Lung (tissue), 11 donors: ENCODE measurements at regions not wholly inside any gene's neighbourhood (a gene's known extent, or its start where the extent isn't known, plus 50 kb on each side); places are given as distances from the start of the nearest gene placed in this dataset.

ENCODE experiments used
- ATAC-seq: fragments of 200-7000 bp; cut with Tn5 transposase; one replicate; pipeline ENCODE4 v1.9.1; 2020; ENCODE audit warnings: moderate number of reproducible peaks; ENCODE audit not compliant: insufficient read depth, low FRiP score
- DNase-seq, 3 donors: peaks; one replicate each; pipeline ENCODE4 v3.0.0-alpha.2; 2013 to 2017
- H3K27ac ChIP-seq, 2 donors: one replicate each; pipeline ENCODE4 v1.5.1; 2013; ENCODE audit warnings: mild to moderate bottlenecking in 2 of 2, moderate library complexity in 2 of 2, control low read depth in 1 of 2, inconsistent platforms in 1 of 2, low read depth in 1 of 2, low read length in 1 of 2
- H3K27me3 ChIP-seq, 3 donors: one replicate each; pipeline ENCODE4 v1.5.1; 2013; ENCODE audit warnings: low read length in 2 of 3; ENCODE audit not compliant: control insufficient read depth in 3 of 3, insufficient read depth in 3 of 3
- H3K36me3 ChIP-seq, 4 donors: one replicate each; pipeline ENCODE4 v1.5.1; 2013; ENCODE audit warnings: low read length in 4 of 4, mild to moderate bottlenecking in 1 of 4, moderate library complexity in 1 of 4; ENCODE audit not compliant: control insufficient read depth in 4 of 4, insufficient read depth in 4 of 4
- H3K4me1 ChIP-seq, 5 donors: one replicate each; pipeline ENCODE4 v1.5.1; 2013; ENCODE audit warnings: low read length in 5 of 5, mild to moderate bottlenecking in 2 of 5, moderate library complexity in 1 of 5; ENCODE audit not compliant: control insufficient read depth in 5 of 5, insufficient read depth in 5 of 5
- H3K4me3 ChIP-seq: one replicate; pipeline ENCODE4 v1.5.1; 2013; ENCODE audit warnings: mild to moderate bottlenecking, control low read depth, moderate library complexity
- H3K9ac ChIP-seq, 2 donors: one replicate each; pipeline ENCODE4 v1.5.1; 2013; ENCODE audit warnings: low read length in 2 of 2, control low read depth in 1 of 2; ENCODE audit not compliant: insufficient read depth in 1 of 2
- H3K9me3 ChIP-seq, 4 donors: one replicate each; pipeline ENCODE4 v1.5.1; 2013; ENCODE audit warnings: low read length in 3 of 4, mild to moderate bottlenecking in 1 of 4, moderate library complexity in 1 of 4; ENCODE audit not compliant: control insufficient read depth in 4 of 4, insufficient read depth in 3 of 4
- CTCF ChIP-seq: IDR thresholded peaks from 2 replicates; pipeline ENCODE4 v1.5.1; 2012; ENCODE audit warnings: mild to moderate bottlenecking; ENCODE audit errors: control extremely low read depth, extremely low read depth
- WGBS, 2 donors: extraction: QIAGEN DNeasy Blood & Tissue Kit; methylation state at CpG; one replicate each; pipeline ENCODE4 v1.1.7; 2013; 5-methylcytosine and 5-hydroxymethylcytosine counted together
- donor health status: control.
- donor health status: control.
- donor health status: Bipolar disorder and iron deficiency.
- donor health status: healthy.
- donor health status: DM: yes; HTN: yes; CAD: no.

- no peak overlapping the region for H3K27ac ChIP-seq
- WGBS, 2 donors, result 97 to 100% methylated on average over 1 of the region's 1 CpG
- DNase-seq, result no peak
- no peak overlapping the region for H3K4me3 ChIP-seq
- no peak for ATAC-seq
- no peak overlapping the region for H3K9ac ChIP-seq
- no peaks in the 10 kb centered on the region for H3K36me3 ChIP-seq
- H3K27me3 ChIP-seq, result no peaks in the 10 kb centered on the region
- peaks cover 0 to 9% (median under 1%) of the 10 kb centered on the region in 4 donors for H3K9me3 ChIP-seq
- no peaks in the 10 kb centered on the region for H3K4me1 ChIP-seq
- no peak for TF ChIP-seq CTCF
These were observed 389.3 kb downstream of the SUCLA2 start for GRCh38 chr13:47611664-47612288.

GRCh38 chr13:47610687-47611086, 390.4 kb downstream of the SUCLA2 start:
- ATAC-seq (no peak), DNase-seq (no peak)
- H3K9ac ChIP-seq, result no peak overlapping the region
- H3K27ac ChIP-seq, result no peak overlapping the region
- peaks cover 0 to 9% (median 0%) of the 10 kb centered on the region in 4 donors for H3K9me3 ChIP-seq
- no peak overlapping the region for H3K4me3 ChIP-seq
- no peaks in the 10 kb centered on the region for H3K36me3 ChIP-seq
- no peaks in the 10 kb centered on the region for H3K4me1 ChIP-seq
- 84 to 88% methylated on average over 3 of the region's 3 CpGs for WGBS, 2 donors
- no peak for TF ChIP-seq CTCF
- no peaks in the 10 kb centered on the region for H3K27me3 ChIP-seq

GRCh38 chr13:47603365-47603764, 397.7 kb downstream of the SUCLA2 start:
- DNase-seq (no peak), ATAC-seq (no peak)
- H3K4me1 ChIP-seq, result no peaks in the 10 kb centered on the region
- H3K36me3 ChIP-seq, result no peaks in the 10 kb centered on the region
- no peak for TF ChIP-seq CTCF
- H3K4me3 ChIP-seq, result no peak overlapping the region
- no peak overlapping the region for H3K9ac ChIP-seq
- no peaks in the 10 kb centered on the region for H3K27me3 ChIP-seq
- H3K9me3 ChIP-seq, result peaks cover 0 to 4% (median 0%) of the 10 kb centered on the region in 4 donors
- no peak overlapping the region for H3K27ac ChIP-seq
